WTC11 (cell line): ENCODE measurements at regions not wholly inside any gene's neighbourhood (a gene's known extent, or its start where the extent isn't known, plus 50 kb on each side); places are given as distances from the start of the nearest gene placed in this dataset.

ENCODE experiments used
- CREM ChIP-seq: sonication (generic); formaldehyde crosslinking; IDR thresholded peaks from 2 replicates; pipeline ENCODE4 v1.8.1; 2022; ENCODE audit warnings: mild to moderate bottlenecking, missing genetic modification reagents, moderate library complexity
- CTCF ChIP-seq: fragments of 200-600 bp; IDR thresholded peaks from 2 replicates; pipeline ENCODE4 v1.8.0; 2022; ENCODE audit warnings: antibody characterized with exemption
- FOXP1 ChIP-seq: sonication (generic); formaldehyde crosslinking; IDR thresholded peaks from 2 replicates; pipeline ENCODE4 v1.8.0; 2022; ENCODE audit warnings: missing genetic modification reagents, mild to moderate bottlenecking, moderate library complexity, borderline replicate concordance
- ZNF232 ChIP-seq: sonication (generic); formaldehyde crosslinking; IDR thresholded peaks from 2 replicates; pipeline ENCODE4 v1.8.0; 2022; ENCODE audit warnings: mild to moderate bottlenecking, missing genetic modification reagents
- TF ChIP-seq, protein P1 (sequence below): sonication (generic); formaldehyde crosslinking; IDR thresholded peaks from 2 replicates; pipeline ENCODE4 v1.8.1; 2022; ENCODE audit warnings: low read depth, missing genetic modification reagents, borderline replicate concordance
- TF ChIP-seq, protein P2 (sequence below): sonication (generic); formaldehyde crosslinking; IDR thresholded peaks from 2 replicates; pipeline ENCODE4 v1.8.0; 2022; ENCODE audit warnings: mild to moderate bottlenecking, missing genetic modification reagents

DNA sequence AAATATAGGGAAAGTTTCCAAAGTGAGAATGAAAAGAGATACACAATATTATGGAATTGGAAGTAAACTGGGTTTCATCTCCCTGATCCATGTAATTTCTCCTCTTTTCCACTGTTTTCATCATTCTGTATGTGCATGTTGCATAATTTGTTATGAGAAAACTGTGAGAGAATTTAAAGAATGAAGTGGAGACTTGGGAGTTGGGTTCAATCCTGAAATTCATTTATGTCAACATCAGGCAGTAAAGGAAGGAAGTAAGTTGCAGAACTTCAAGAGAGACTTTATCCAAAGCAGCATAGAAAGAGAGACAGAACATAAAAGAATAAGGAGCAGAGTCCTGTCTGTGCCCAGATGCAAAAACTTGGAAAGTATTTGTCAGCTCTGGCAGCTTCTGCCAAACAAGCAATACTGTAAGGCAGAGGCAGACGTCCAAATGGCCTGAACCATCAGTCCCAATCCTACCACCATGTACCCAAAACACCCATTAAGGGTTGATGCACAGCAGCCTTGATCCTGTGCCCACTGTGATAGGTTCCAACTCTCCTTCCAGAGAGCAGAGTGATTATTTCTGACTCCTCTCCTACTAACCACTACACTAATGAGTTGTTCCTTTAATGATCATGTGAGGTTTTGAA is 425.3 kb upstream of the CDH6 start:
- TF ChIP-seq CREM (CRISPR knock-in tag) = no peak
- no peak for TF ChIP-seq CTCF
- TF ChIP-seq, protein P1, sequence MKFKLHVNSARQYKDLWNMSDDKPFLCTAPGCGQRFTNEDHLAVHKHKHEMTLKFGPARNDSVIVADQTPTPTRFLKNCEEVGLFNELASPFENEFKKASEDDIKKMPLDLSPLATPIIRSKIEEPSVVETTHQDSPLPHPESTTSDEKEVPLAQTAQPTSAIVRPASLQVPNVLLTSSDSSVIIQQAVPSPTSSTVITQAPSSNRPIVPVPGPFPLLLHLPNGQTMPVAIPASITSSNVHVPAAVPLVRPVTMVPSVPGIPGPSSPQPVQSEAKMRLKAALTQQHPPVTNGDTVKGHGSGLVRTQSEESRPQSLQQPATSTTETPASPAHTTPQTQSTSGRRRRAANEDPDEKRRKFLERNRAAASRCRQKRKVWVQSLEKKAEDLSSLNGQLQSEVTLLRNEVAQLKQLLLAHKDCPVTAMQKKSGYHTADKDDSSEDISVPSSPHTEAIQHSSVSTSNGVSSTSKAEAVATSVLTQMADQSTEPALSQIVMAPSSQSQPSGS (CRISPR knock-in tag) = no peak
- no peak for TF ChIP-seq ZNF232 (CRISPR knock-in tag)
- TF ChIP-seq FOXP1 (CRISPR knock-in tag) = no peak
- TF ChIP-seq, protein P2, sequence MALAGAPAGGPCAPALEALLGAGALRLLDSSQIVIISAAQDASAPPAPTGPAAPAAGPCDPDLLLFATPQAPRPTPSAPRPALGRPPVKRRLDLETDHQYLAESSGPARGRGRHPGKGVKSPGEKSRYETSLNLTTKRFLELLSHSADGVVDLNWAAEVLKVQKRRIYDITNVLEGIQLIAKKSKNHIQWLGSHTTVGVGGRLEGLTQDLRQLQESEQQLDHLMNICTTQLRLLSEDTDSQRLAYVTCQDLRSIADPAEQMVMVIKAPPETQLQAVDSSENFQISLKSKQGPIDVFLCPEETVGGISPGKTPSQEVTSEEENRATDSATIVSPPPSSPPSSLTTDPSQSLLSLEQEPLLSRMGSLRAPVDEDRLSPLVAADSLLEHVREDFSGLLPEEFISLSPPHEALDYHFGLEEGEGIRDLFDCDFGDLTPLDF (CRISPR knock-in tag) = no peak
